Caco-2 (cell line): ENCODE measurements at regions not wholly inside any gene's neighbourhood (a gene's known extent, or its start where the extent isn't known, plus 50 kb on each side); places are given as distances from the start of the nearest gene placed in this dataset.

ENCODE experiments used
- BruUV-seq: library from RNA; stranded (reverse); fragments of 400-500 nt; replicated peaks from 2 replicates; lab custom pipeline; 2021; lab: Mats Ljungman, UMichigan
- CTCF ChIA-PET: fragments of 300-600 bp; sonication (Branson Sonifier 250); formaldehyde crosslinking; loops from one replicate; lab custom pipeline; 2022; ENCODE audit warnings: antibody characterized with exemption; lab: Charles Lee
- POLR2A ChIA-PET: fragments of 300-600 bp; sonication (Branson Sonifier 250); formaldehyde crosslinking; loops from one replicate; lab custom pipeline; 2022; ENCODE audit warnings: antibody characterized with exemption; lab: Charles Lee
- DNase-seq, 2 experiments: peaks; one replicate each; pipeline versions ENCODE4 v3.0.0 to v3.0.0-alpha.2; 2020 to 2022
- H3K27me3 ChIP-seq: replicated peaks from 2 replicates; pipeline ENCODE4 v1.6.0; 2011; ENCODE audit warnings: low read length; ENCODE audit not compliant: control insufficient read depth, insufficient read depth
- H3K36me3 ChIP-seq: 2 replicates; pipeline ENCODE4 v1.5.1; 2011; ENCODE audit warnings: low read length; ENCODE audit not compliant: control insufficient read depth, insufficient read depth
- H3K4me1 ChIP-seq: fragments of 250-450 bp; sonication (Bioruptor Pico); 2 replicates; pipeline ENCODE4 v1.5.1; 2020; ENCODE audit warnings: mild to moderate bottlenecking
- H3K4me3 ChIP-seq: 2 replicates; pipeline ENCODE4 v1.5.1; 2011; ENCODE audit warnings: low read depth, mild to moderate bottlenecking, control low read depth, low read length
- H3K9me3 ChIP-seq: fragments of 250-450 bp; sonication (Bioruptor Pico); 2 replicates; pipeline ENCODE4 v1.5.1; 2020; ENCODE audit warnings: mild to moderate bottlenecking, moderate library complexity
- H3K27ac Mint-ChIP-seq: one replicate; pipeline ENCODE4 v1.8.0; 2022; ENCODE audit warnings: mixed read lengths; ENCODE audit not compliant: unreplicated experiment
- H3K27me3 Mint-ChIP-seq: one replicate; pipeline ENCODE4 v1.8.0; 2022; ENCODE audit warnings: mixed read lengths; ENCODE audit not compliant: insufficient read depth, unreplicated experiment
- H3K36me3 Mint-ChIP-seq: one replicate; pipeline ENCODE4 v1.8.0; 2022; ENCODE audit warnings: mild to moderate bottlenecking, mixed read lengths; ENCODE audit not compliant: insufficient read depth, unreplicated experiment
- H3K4me1 Mint-ChIP-seq: one replicate; pipeline ENCODE4 v1.8.0; 2022; ENCODE audit warnings: low read depth, mixed read lengths; ENCODE audit not compliant: unreplicated experiment
- H3K4me3 Mint-ChIP-seq: one replicate; pipeline ENCODE4 v1.8.0; 2022; ENCODE audit warnings: mild to moderate bottlenecking, moderate library complexity, mixed read lengths; ENCODE audit not compliant: unreplicated experiment
- H3K9me3 Mint-ChIP-seq: one replicate; pipeline ENCODE4 v1.8.0; 2022; ENCODE audit warnings: mixed read lengths; ENCODE audit not compliant: unreplicated experiment
- intact Hi-C: fragments of 100-400 bp; cut with micrococcal nuclease; formaldehyde crosslinking; loops from one replicate; pipeline ENCODE4 v1.10.0; 2022; ENCODE audit not compliant: unreplicated experiment
- TF ChIP-seq, protein P1 (sequence below), 2 experiments: fragments of 200-600 bp in 1 of 2; IDR thresholded peaks; 1 replicate in 1 of 2; 2 replicates in 1 of 2; pipeline versions ENCODE4 v1.5.1 to v1.8.0; 2011 to 2022; ENCODE audit warnings: antibody characterized with exemption in 1 of 2, control low read depth in 1 of 2, inconsistent platforms in 1 of 2, low read depth in 1 of 2, low read length in 1 of 2, mild to moderate bottlenecking in 1 of 2, moderate library complexity in 1 of 2; ENCODE audit not compliant: insufficient read depth in 1 of 2, severe bottlenecking in 1 of 2, unreplicated experiment in 1 of 2

DNA sequence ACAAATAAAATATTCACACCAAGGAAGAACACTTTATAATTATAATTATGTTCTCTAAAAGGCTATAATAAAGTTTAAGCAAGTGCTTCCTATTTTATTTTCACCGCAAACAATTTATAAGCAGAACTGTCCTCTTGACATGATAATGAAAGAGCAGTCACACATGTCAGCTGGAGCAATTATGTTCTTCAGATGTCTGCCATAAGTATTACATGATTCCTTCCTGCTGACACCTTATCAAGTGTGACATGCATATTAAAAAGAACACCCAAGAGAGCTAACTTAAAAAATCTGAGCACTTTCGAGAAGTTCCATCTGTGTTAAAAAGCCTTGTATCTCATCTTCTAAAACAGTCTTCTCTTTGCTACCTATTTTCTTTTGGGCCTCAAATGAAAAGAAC is 249.5 kb downstream of the SQOR start:
- Histone ChIP-seq H3K4me1 (no peaks in the 10 kb centered on the region), H3K9me3 (no peaks in the 10 kb centered on the region), H3K27me3 (no peaks in the 10 kb centered on the region), H3K4me3 (no peak overlapping the region), H3K36me3 (no peaks in the 10 kb centered on the region)
- Mint-ChIP-seq H3K9me3 (peaks cover 20% of the 10 kb centered on the region), H3K27ac (no peak overlapping the region), H3K36me3 (no peaks in the 10 kb centered on the region), H3K27me3 (no peaks in the 10 kb centered on the region), H3K4me3 (no peak overlapping the region), H3K4me1 (no peaks in the 10 kb centered on the region)
- BruUV-seq = no TSS peak
- ChIA-PET CTCF (no interaction called here), POLR2A (no interaction called here)
- DNase-seq = no peak
- intact Hi-C loops = no loop called here
- TF ChIP-seq, protein P1, sequence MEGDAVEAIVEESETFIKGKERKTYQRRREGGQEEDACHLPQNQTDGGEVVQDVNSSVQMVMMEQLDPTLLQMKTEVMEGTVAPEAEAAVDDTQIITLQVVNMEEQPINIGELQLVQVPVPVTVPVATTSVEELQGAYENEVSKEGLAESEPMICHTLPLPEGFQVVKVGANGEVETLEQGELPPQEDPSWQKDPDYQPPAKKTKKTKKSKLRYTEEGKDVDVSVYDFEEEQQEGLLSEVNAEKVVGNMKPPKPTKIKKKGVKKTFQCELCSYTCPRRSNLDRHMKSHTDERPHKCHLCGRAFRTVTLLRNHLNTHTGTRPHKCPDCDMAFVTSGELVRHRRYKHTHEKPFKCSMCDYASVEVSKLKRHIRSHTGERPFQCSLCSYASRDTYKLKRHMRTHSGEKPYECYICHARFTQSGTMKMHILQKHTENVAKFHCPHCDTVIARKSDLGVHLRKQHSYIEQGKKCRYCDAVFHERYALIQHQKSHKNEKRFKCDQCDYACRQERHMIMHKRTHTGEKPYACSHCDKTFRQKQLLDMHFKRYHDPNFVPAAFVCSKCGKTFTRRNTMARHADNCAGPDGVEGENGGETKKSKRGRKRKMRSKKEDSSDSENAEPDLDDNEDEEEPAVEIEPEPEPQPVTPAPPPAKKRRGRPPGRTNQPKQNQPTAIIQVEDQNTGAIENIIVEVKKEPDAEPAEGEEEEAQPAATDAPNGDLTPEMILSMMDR (IDR thresholded peaks at IDR 0.05; ENCODE audit: insufficient read depth in 1 of 2, low read depth in 1 of 2, low read length in 1 of 2, severe bottlenecking in 1 of 2, unreplicated experiment in 1 of 2) = no peak

DNA sequence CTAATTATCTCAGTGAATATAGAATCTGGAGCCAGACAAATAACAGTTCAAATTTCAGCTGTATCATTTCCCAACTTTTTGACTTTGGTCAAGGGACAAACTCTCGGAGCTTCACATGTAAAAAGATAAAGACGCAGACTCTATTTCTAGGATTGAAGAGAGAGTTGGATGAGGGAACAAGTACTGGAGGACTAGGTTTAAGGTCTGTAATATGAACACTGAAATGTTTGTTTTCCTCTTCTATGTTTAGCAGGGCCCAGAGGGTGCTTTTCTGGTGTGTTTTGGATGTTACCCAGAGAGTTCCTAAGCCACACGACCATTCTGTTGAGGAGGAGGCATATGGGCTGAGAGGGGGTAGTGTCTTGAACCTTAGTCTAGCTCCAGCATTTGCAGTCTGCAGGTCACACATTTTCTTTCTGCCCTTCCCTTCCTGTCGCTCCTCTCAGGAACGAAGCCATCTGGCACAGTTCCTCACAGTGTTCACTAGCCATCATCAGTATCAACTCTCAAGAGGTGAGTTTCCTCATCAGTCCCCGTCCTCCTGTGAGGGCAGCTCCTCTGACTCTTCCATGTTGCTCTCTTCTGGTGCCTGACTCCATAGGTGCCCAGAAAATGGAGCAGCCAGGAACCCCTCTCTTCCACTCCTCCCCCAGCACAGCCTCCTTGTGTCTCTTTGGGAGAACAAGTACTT is 250.1 kb downstream of the SQOR start:
- POLR2A ChIA-PET = no interaction called here
- Mint-ChIP-seq H3K9me3 (peaks cover 20% of the 10 kb centered on the region), H3K27me3 (no peaks in the 10 kb centered on the region), H3K36me3 (no peaks in the 10 kb centered on the region), H3K27ac (no peak overlapping the region), H3K4me3 (no peak overlapping the region), H3K4me1 (no peaks in the 10 kb centered on the region)
- no peaks in the 10 kb centered on the region for H3K27me3 ChIP-seq
- intact Hi-C loops = no loop called here
- H3K9me3 ChIP-seq = no peaks in the 10 kb centered on the region
- no peak for DNase-seq
- TF ChIP-seq, protein P1 (IDR thresholded peaks at IDR 0.05; ENCODE audit: insufficient read depth in 1 of 2, low read depth in 1 of 2, low read length in 1 of 2, severe bottlenecking in 1 of 2, unreplicated experiment in 1 of 2) = no peak
- CTCF ChIA-PET = interaction anchor here (0.6 kb wide), 1 partner anchor 1486 kb away, joined by 5 read pairs; no protein-coding TSS in a partner anchor
- H3K4me3 ChIP-seq = no peak overlapping the region
- no peaks in the 10 kb centered on the region for H3K4me1 ChIP-seq
- H3K36me3 ChIP-seq = no peaks in the 10 kb centered on the region
- no TSS peak for BruUV-seq

DNA sequence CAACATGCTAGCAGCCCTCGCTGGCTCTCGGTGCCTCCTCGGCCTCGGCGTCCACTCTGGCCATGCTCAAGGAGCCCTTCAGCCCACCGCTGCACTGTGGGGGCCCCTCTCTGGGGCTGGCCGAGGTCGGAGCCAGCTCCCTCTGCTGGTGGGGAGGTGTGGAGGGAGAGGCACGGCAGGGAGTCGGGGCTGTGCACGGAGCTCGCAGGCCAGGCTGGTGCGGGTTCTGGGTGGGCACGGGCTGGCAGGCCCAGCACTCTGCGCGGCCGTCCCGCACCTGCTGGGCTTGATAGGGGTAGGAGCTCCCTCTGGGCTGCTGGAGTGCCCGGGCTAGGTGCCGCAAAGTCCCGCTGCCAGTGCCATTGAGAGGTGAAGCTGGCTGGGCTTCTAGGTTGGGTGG is 251.0 kb downstream of the SQOR start:
- POLR2A ChIA-PET = no interaction called here
- Histone ChIP-seq H3K27me3 (no peaks in the 10 kb centered on the region), H3K36me3 (no peaks in the 10 kb centered on the region), H3K4me1 (no peaks in the 10 kb centered on the region), H3K4me3 (no peak overlapping the region), H3K9me3 (no peaks in the 10 kb centered on the region)
- CTCF ChIA-PET = no interaction called here
- Mint-ChIP-seq H3K9me3 (peaks cover 20% of the 10 kb centered on the region), H3K27ac (no peak overlapping the region), H3K27me3 (no peaks in the 10 kb centered on the region), H3K4me3 (no peak overlapping the region), H3K4me1 (no peaks in the 10 kb centered on the region), H3K36me3 (no peaks in the 10 kb centered on the region)
- no peak for DNase-seq
- BruUV-seq = no TSS peak
- TF ChIP-seq, protein P1 (IDR thresholded peaks at IDR 0.05; ENCODE audit: insufficient read depth in 1 of 2, low read depth in 1 of 2, low read length in 1 of 2, severe bottlenecking in 1 of 2, unreplicated experiment in 1 of 2) = no peak
- intact Hi-C loops = no loop called here
